GM20000 (cell line): ENCODE measurements at regions not wholly inside any gene's neighbourhood (a gene's known extent, or its start where the extent isn't known, plus 50 kb on each side); places are given as distances from the start of the nearest gene placed in this dataset.

Experiments used
- DNase-seq: peaks from one replicate; pipeline ENCODE4 v3.0.0; 2012; ENCODE audit warnings: low spot score
- CTCF ChIP-seq: IDR thresholded peaks from 2 replicates; pipeline ENCODE4 v1.5.1; 2012; ENCODE audit warnings: mild to moderate bottlenecking, control low read depth; ENCODE audit errors: extremely low read depth, missing control alignments

GRCh38 chr11:111082664-111083063 is 162.9 kb upstream of the POU2AF2 start:
- no peak for TF ChIP-seq CTCF
- no peak for DNase-seq

- TF ChIP-seq CTCF: no peak
- DNase-seq: no peak
These were observed 164.5 kb upstream of the POU2AF2 start for GRCh38 chr11:111081021-111081511.

- DNase-seq: no peak
- TF ChIP-seq CTCF: no peak
These were observed 167.8 kb upstream of the POU2AF2 start for GRCh38 chr11:111077530-111078322.

DNA sequence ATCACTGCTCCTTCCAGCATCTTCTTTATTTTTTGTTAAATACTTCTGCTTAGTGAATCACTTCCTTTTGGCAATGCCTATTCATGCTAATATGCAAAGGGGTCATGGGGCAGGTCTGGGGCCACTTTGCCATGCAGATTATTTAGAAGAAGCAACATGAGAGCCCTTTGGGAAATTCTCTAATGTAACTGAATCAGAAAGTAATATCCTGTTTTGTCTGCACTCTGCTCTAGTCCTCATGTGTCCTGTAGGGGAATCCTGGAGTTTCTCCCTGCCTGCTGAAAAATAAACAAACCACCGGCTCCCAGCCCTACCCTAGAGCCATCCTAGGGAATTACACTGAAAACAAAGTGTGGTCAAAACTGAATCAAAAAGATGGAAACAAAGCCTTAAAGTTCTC is 176.5 kb upstream of the POU2AF2 start:
- no peak for DNase-seq
- no peak for TF ChIP-seq CTCF

GRCh38 chr11:111067994-111068393 is 177.5 kb upstream of the POU2AF2 start:
- no peak for TF ChIP-seq CTCF
- DNase-seq: no peak

- TF ChIP-seq CTCF: no peak
- no peak for DNase-seq
These were observed 178.7 kb upstream of the POU2AF2 start for GRCh38 chr11:111066846-111067245.

GRCh38 chr11:111063726-111064517 is 181.6 kb upstream of the POU2AF2 start:
- TF ChIP-seq CTCF: no peak
- no peak for DNase-seq
